ENCODE measurements at regions not wholly inside any gene's neighbourhood (a gene's known extent, or its start where the extent isn't known, plus 50 kb on each side); places are given as distances from the start of the nearest gene placed in this dataset.

GRCh38 chr6:15870333-15871043 is 207.7 kb upstream of the DTNBP1 start:
- Mint-ChIP-seq H3K9me3 (no peaks in the 10 kb centered on the region), H3K27ac (no peak overlapping the region; the same call in 1 of the 2 replicates), H3K4me1 (peaks cover 28% of the 10 kb centered on the region), H3K36me3 (ENCODE audit: low read depth) (no peaks in the 10 kb centered on the region), H3K4me3 (no peak overlapping the region), H3K27me3 (ENCODE audit: insufficient read depth, low read depth, poor library complexity) (peaks cover 2% of the 10 kb centered on the region)
- Histone ChIP-seq H3K9me2 (ENCODE audit: insufficient read depth) (no peaks in the 10 kb centered on the region), H3K4me3 (no peak overlapping the region), H3K27ac (ENCODE audit: low read depth) (no peak overlapping the region), H3F3A (replicated peaks; ENCODE audit: low read depth) (no peaks in the 10 kb centered on the region), H3K4me2 (no peak overlapping the region), H3K27me3 (ENCODE audit: insufficient read depth) (no peaks in the 10 kb centered on the region), H2AFZ (peak overlapping the region; percentile 45), H3K36me3 (ENCODE audit: insufficient read depth) (no peaks in the 10 kb centered on the region), H4K20me1 (replicated peaks; ENCODE audit: insufficient read depth) (no peaks in the 10 kb centered on the region), H3K79me2 (replicated peaks; ENCODE audit: insufficient read depth) (no peaks in the 10 kb centered on the region), H3K4me1 (ENCODE audit: insufficient read depth) (peaks cover 27% of the 10 kb centered on the region)
- TF ChIP-seq ZNF331 (CRISPR knock-in tag; IDR thresholded peaks at IDR 0.05; ENCODE audit: low read depth) = no peak
- no peak for TF ChIP-seq EZH2phosphoT487 (IDR thresholded peaks at IDR 0.05; ENCODE audit: unreplicated experiment)
- no peak for TF ChIP-seq JUNB (IDR thresholded peaks at IDR 0.05; ENCODE audit: unreplicated experiment)
- TF ChIP-seq EZH2 (IDR thresholded peaks at IDR 0.05; ENCODE audit: low read depth, unreplicated experiment) = no peak
- ATAC-seq (no peak), DNase-seq (ENCODE audit: low spot score) (no peak)

GRCh38 chr6:15864708-15865062 is 201.9 kb upstream of the DTNBP1 start:
- ATAC-seq = no peak
- no peak overlapping the region for H3K27ac ChIP-seq (ENCODE audit: low read depth)
- no peak overlapping the region for H3K4me2 ChIP-seq
- TF ChIP-seq ZNF331 (CRISPR knock-in tag; IDR thresholded peaks at IDR 0.05; ENCODE audit: low read depth) (no peak), NANOG (IDR thresholded peaks at IDR 0.05; ENCODE audit: borderline replicate concordance) (no peak), ZNF114 (CRISPR knock-in tag; IDR thresholded peaks at IDR 0.05) (no peak), JUNB (IDR thresholded peaks at IDR 0.05; ENCODE audit: unreplicated experiment) (no peak), STAT1 (IDR thresholded peaks at IDR 0.05; ENCODE audit: unreplicated experiment) (no peak), CREB1 (CRISPR knock-in tag; IDR thresholded peaks at IDR 0.05; ENCODE audit: low read depth) (no peak), POLR2AphosphoS5 (IDR thresholded peaks at IDR 0.05; ENCODE audit: low read depth) (no peak), EZH2 (IDR thresholded peaks at IDR 0.05; ENCODE audit: low read depth, unreplicated experiment) (no peak), EZH2phosphoT487 (IDR thresholded peaks at IDR 0.05; ENCODE audit: unreplicated experiment) (no peak), CTCF (conservative IDR thresholded peaks at IDR 0.05; ENCODE audit: low read depth in 2 of 2) (no peak), ZNF462 (CRISPR knock-in tag; IDR thresholded peaks at IDR 0.05) (no peak), ETS1 (IDR thresholded peaks at IDR 0.05) (no peak)

More at GRCh38 chr6:15864708-15865062, 201.9 kb upstream of the DTNBP1 start:
- Histone ChIP-seq H3K79me2 (replicated peaks; ENCODE audit: insufficient read depth) (no peaks in the 10 kb centered on the region), H3K9me2 (ENCODE audit: insufficient read depth) (no peaks in the 10 kb centered on the region), H2AFZ (no peak overlapping the region), H3K4me3 (no peak overlapping the region), H3K4me1 (ENCODE audit: insufficient read depth) (no peaks in the 10 kb centered on the region), H4K20me1 (replicated peaks; ENCODE audit: insufficient read depth) (no peaks in the 10 kb centered on the region), H3K27me3 (ENCODE audit: insufficient read depth) (no peaks in the 10 kb centered on the region), H3F3A (replicated peaks; ENCODE audit: low read depth) (no peaks in the 10 kb centered on the region), H3K36me3 (ENCODE audit: insufficient read depth) (no peaks in the 10 kb centered on the region)
- Mint-ChIP-seq H3K4me3 (no peak overlapping the region), H3K27ac (no peak overlapping the region), H3K4me1 (peaks cover 4% of the 10 kb centered on the region; the same call in 1 of the 3 replicates), H3K27me3 (ENCODE audit: insufficient read depth, low read depth, poor library complexity) (no peaks in the 10 kb centered on the region), H3K9me3 (no peaks in the 10 kb centered on the region), H3K36me3 (ENCODE audit: low read depth) (no peaks in the 10 kb centered on the region)
- DNase-seq (ENCODE audit: low spot score) = no peak
